ENCODE measurements at regions not wholly inside any gene's neighbourhood (a gene's known extent, or its start where the extent isn't known, plus 50 kb on each side); places are given as distances from the start of the nearest gene placed in this dataset.

- Histone ChIP-seq H3K4me3 (ENCODE audit: control insufficient read depth in 1 of 2, extremely low read depth in 1 of 2, low read length in 1 of 2) (no peak overlapping the region), H3K4me1 (ENCODE audit: control insufficient read depth in 1 of 2, extremely low read depth in 1 of 2, insufficient read depth in 2 of 2, low read length in 2 of 2) (no peaks in the 10 kb centered on the region), H3K36me3 (ENCODE audit: control insufficient read depth in 2 of 2, extremely low read depth in 1 of 2, insufficient read depth in 1 of 2, low read length in 1 of 2) (no peaks in the 10 kb centered on the region), H3K27ac (ENCODE audit: low read length) (no peak overlapping the region), H3K9me3 (no peaks in the 10 kb centered on the region), H3K27me3 (replicated peaks in 1 of 2; ENCODE audit: control insufficient read depth in 2 of 2, extremely low read depth in 1 of 2, insufficient read depth in 2 of 2, low read length in 1 of 2) (no peaks in the 10 kb centered on the region)
- no peaks in the 10 kb centered on the region for H3K9me3 Mint-ChIP-seq
- H3K4me1 Mint-ChIP-seq, result no peaks in the 10 kb centered on the region
- H3K4me3 Mint-ChIP-seq, result no peak overlapping the region
- DNase-seq (no peak), ATAC-seq (replicated peaks in 1 of 4) (no peak)
- no peak overlapping the region for H3K27ac Mint-ChIP-seq
- H3K27me3 Mint-ChIP-seq, result no peaks in the 10 kb centered on the region
- ChIA-PET CTCF (no interaction called here), POLR2A (no interaction called here)
- WGBS (ENCODE audit: insufficient coverage), result 63% methylated on average over 7 of the region's 8 CpGs
- H3K36me3 Mint-ChIP-seq, result no peaks in the 10 kb centered on the region
Observed at GRCh38 chr7:46131916-46132795, 211.1 kb upstream of the IGFBP3 start.

- POLR2A ChIA-PET, result no interaction called here
- H3K4me3 Mint-ChIP-seq, result no peak overlapping the region
- 20% methylated on average over 2 of the region's 4 CpGs for WGBS (ENCODE audit: insufficient coverage)
Observed at GRCh38 chr7:46129831-46130230, 208.8 kb upstream of the IGFBP3 start.

GRCh38 chr7:46127814-46128213 lies 206.7 kb upstream of the IGFBP3 start:
- no peak for ATAC-seq (replicated peaks in 1 of 4)
- peaks cover 0 to 5% (median 0%) of the 10 kb centered on the region in 3 donors for H3K9me3 Mint-ChIP-seq
- CTCF ChIA-PET, result no interaction called here
- Histone ChIP-seq H3K27me3 (replicated peaks in 1 of 2; ENCODE audit: control insufficient read depth in 2 of 2, extremely low read depth in 1 of 2, insufficient read depth in 2 of 2, low read length in 1 of 2) (no peaks in the 10 kb centered on the region), H3K27ac (ENCODE audit: low read length) (no peak overlapping the region), H3K4me3 (ENCODE audit: control insufficient read depth in 1 of 2, extremely low read depth in 1 of 2, low read length in 1 of 2) (no peak overlapping the region), H3K36me3 (ENCODE audit: control insufficient read depth in 2 of 2, extremely low read depth in 1 of 2, insufficient read depth in 1 of 2, low read length in 1 of 2) (no peaks in the 10 kb centered on the region), H3K9me3 (no peaks in the 10 kb centered on the region), H3K4me1 (ENCODE audit: control insufficient read depth in 1 of 2, extremely low read depth in 1 of 2, insufficient read depth in 2 of 2, low read length in 2 of 2) (no peaks in the 10 kb centered on the region)
- no peaks in the 10 kb centered on the region for H3K4me1 Mint-ChIP-seq
- no peaks in the 10 kb centered on the region for H3K36me3 Mint-ChIP-seq
- H3K27ac Mint-ChIP-seq, result no peak overlapping the region
- H3K27me3 Mint-ChIP-seq, result peaks cover 0 to 6% of the 10 kb centered on the region in 2 donors
- WGBS (ENCODE audit: insufficient coverage), result no CpG with 5 or more reads among the region's 2 CpGs
- POLR2A ChIA-PET, result no interaction called here
- no peak for DNase-seq
- no peak overlapping the region for H3K4me3 Mint-ChIP-seq

More at GRCh38 chr7:46129831-46130230, 208.8 kb upstream of the IGFBP3 start:
- CTCF ChIA-PET, result no interaction called here
- no peaks in the 10 kb centered on the region for H3K27me3 Mint-ChIP-seq
- Histone ChIP-seq H3K4me1 (ENCODE audit: control insufficient read depth in 1 of 2, extremely low read depth in 1 of 2, insufficient read depth in 2 of 2, low read length in 2 of 2) (no peaks in the 10 kb centered on the region), H3K27ac (ENCODE audit: low read length) (no peak overlapping the region), H3K4me3 (ENCODE audit: control insufficient read depth in 1 of 2, extremely low read depth in 1 of 2, low read length in 1 of 2) (no peak overlapping the region), H3K27me3 (replicated peaks in 1 of 2; ENCODE audit: control insufficient read depth in 2 of 2, extremely low read depth in 1 of 2, insufficient read depth in 2 of 2, low read length in 1 of 2) (no peaks in the 10 kb centered on the region), H3K9me3 (no peaks in the 10 kb centered on the region), H3K36me3 (ENCODE audit: control insufficient read depth in 2 of 2, extremely low read depth in 1 of 2, insufficient read depth in 1 of 2, low read length in 1 of 2) (no peaks in the 10 kb centered on the region)
- no peaks in the 10 kb centered on the region for H3K9me3 Mint-ChIP-seq
- H3K36me3 Mint-ChIP-seq, result no peaks in the 10 kb centered on the region
- DNase-seq (no peak), ATAC-seq (replicated peaks in 1 of 4) (no peak)
- H3K27ac Mint-ChIP-seq, result no peak overlapping the region
- no peaks in the 10 kb centered on the region for H3K4me1 Mint-ChIP-seq

GRCh38 chr7:46126675-46127300 lies 205.7 kb upstream of the IGFBP3 start:
- H3K27ac Mint-ChIP-seq, result no peak overlapping the region
- no peak for DNase-seq
- H3K4me1 ChIP-seq (ENCODE audit: control insufficient read depth in 1 of 2, extremely low read depth in 1 of 2, insufficient read depth in 2 of 2, low read length in 2 of 2), result no peaks in the 10 kb centered on the region
- no peaks in the 10 kb centered on the region for H3K36me3 Mint-ChIP-seq
- CTCF ChIA-PET, result no interaction called here
- POLR2A ChIA-PET, result no interaction called here
- H3K9me3 Mint-ChIP-seq, result peaks cover 0 to 5% (median 0%) of the 10 kb centered on the region in 3 donors
- no peak overlapping the region for H3K27ac ChIP-seq (ENCODE audit: low read length)
- no peaks in the 10 kb centered on the region for H3K4me1 Mint-ChIP-seq
- no peaks in the 10 kb centered on the region for H3K9me3 ChIP-seq
- 43% methylated on average over 1 of the region's 2 CpGs for WGBS (ENCODE audit: insufficient coverage)
- no peak overlapping the region for H3K4me3 ChIP-seq (ENCODE audit: control insufficient read depth in 1 of 2, extremely low read depth in 1 of 2, low read length in 1 of 2)
- no peaks in the 10 kb centered on the region for H3K36me3 ChIP-seq (ENCODE audit: control insufficient read depth in 2 of 2, extremely low read depth in 1 of 2, insufficient read depth in 1 of 2, low read length in 1 of 2)
- H3K4me3 Mint-ChIP-seq, result no peak overlapping the region
- ATAC-seq (replicated peaks in 1 of 4), result no peak
- no peaks in the 10 kb centered on the region for H3K27me3 ChIP-seq (replicated peaks in 1 of 2; ENCODE audit: control insufficient read depth in 2 of 2, extremely low read depth in 1 of 2, insufficient read depth in 2 of 2, low read length in 1 of 2)
- peaks cover 0 to 6% of the 10 kb centered on the region in 2 donors for H3K27me3 Mint-ChIP-seq

GRCh38 chr7:46123756-46124343 lies 202.8 kb upstream of the IGFBP3 start:
- Histone ChIP-seq H3K27ac (ENCODE audit: low read length) (no peak overlapping the region), H3K4me1 (ENCODE audit: control insufficient read depth in 1 of 2, extremely low read depth in 1 of 2, insufficient read depth in 2 of 2, low read length in 2 of 2) (no peaks in the 10 kb centered on the region), H3K9me3 (no peaks in the 10 kb centered on the region), H3K4me3 (ENCODE audit: control insufficient read depth in 1 of 2, extremely low read depth in 1 of 2, low read length in 1 of 2) (no peak overlapping the region), H3K36me3 (ENCODE audit: control insufficient read depth in 2 of 2, extremely low read depth in 1 of 2, insufficient read depth in 1 of 2, low read length in 1 of 2) (no peaks in the 10 kb centered on the region), H3K27me3 (replicated peaks in 1 of 2; ENCODE audit: control insufficient read depth in 2 of 2, extremely low read depth in 1 of 2, insufficient read depth in 2 of 2, low read length in 1 of 2) (no peaks in the 10 kb centered on the region)
- Mint-ChIP-seq H3K36me3 (no peaks in the 10 kb centered on the region), H3K27ac (no peak overlapping the region), H3K27me3 (peaks cover 0 to 6% of the 10 kb centered on the region in 2 donors), H3K4me1 (no peaks in the 10 kb centered on the region), H3K4me3 (no peak overlapping the region), H3K9me3 (peaks cover 0 to 5% (median 0%) of the 10 kb centered on the region in 3 donors)
- WGBS (ENCODE audit: insufficient coverage), result 55% methylated on average over 2 of the region's 3 CpGs
- ChIA-PET POLR2A (no interaction called here), CTCF (no interaction called here)
- no peak for ATAC-seq (replicated peaks in 1 of 4)
- no peak for DNase-seq

- Mint-ChIP-seq H3K4me3 (no peak overlapping the region), H3K4me1 (no peaks in the 10 kb centered on the region), H3K27me3 (no peaks in the 10 kb centered on the region), H3K9me3 (peaks cover 0 to 5% (median 0%) of the 10 kb centered on the region in 3 donors), H3K36me3 (no peaks in the 10 kb centered on the region), H3K27ac (no peak overlapping the region)
- POLR2A ChIA-PET, result no interaction called here
- DNase-seq, result no peak
- no peak for ATAC-seq (replicated peaks in 1 of 4)
- Histone ChIP-seq H3K36me3 (ENCODE audit: control insufficient read depth in 2 of 2, extremely low read depth in 1 of 2, insufficient read depth in 1 of 2, low read length in 1 of 2) (no peaks in the 10 kb centered on the region), H3K4me1 (ENCODE audit: control insufficient read depth in 1 of 2, extremely low read depth in 1 of 2, insufficient read depth in 2 of 2, low read length in 2 of 2) (no peaks in the 10 kb centered on the region), H3K27me3 (replicated peaks in 1 of 2; ENCODE audit: control insufficient read depth in 2 of 2, extremely low read depth in 1 of 2, insufficient read depth in 2 of 2, low read length in 1 of 2) (no peaks in the 10 kb centered on the region), H3K9me3 (no peaks in the 10 kb centered on the region), H3K4me3 (ENCODE audit: control insufficient read depth in 1 of 2, extremely low read depth in 1 of 2, low read length in 1 of 2) (no peak overlapping the region), H3K27ac (ENCODE audit: low read length) (no peak overlapping the region)
- 83% methylated on average over 1 of the region's 3 CpGs for WGBS (ENCODE audit: insufficient coverage)
- CTCF ChIA-PET, result interaction anchor here in 1 of 2 donors (0.7 kb wide), 1 partner anchor 17 kb away, joined by 3 read pairs; no protein-coding TSS in a partner anchor
Observed at GRCh38 chr7:46115410-46115809, 194.3 kb upstream of the IGFBP3 start.

Measured in T-cell (primary cell).